ENCODE measurements at regions not wholly inside any gene's neighbourhood (a gene's known extent, or its start where the extent isn't known, plus 50 kb on each side); places are given as distances from the start of the nearest gene placed in this dataset.

- H3K27ac Mint-ChIP-seq = no peak overlapping the region
- ChIA-PET CTCF (no interaction called here), POLR2A (no interaction called here)
- intact Hi-C loops (cut with DNase I, micrococcal nuclease) = no loop called here
- H3K36me3 Mint-ChIP-seq (ENCODE audit: low read depth) = no peaks in the 10 kb centered on the region
- peaks cover 2% of the 10 kb centered on the region for H3K9me3 Mint-ChIP-seq
- Histone ChIP-seq H3K36me3 (ENCODE audit: insufficient read depth, low read length) (no peaks in the 10 kb centered on the region), H3K27ac (ENCODE audit: low read depth in 1 of 2, low read length in 2 of 2) (no peak overlapping the region), H3K27me3 (ENCODE audit: control insufficient read depth in 1 of 2, insufficient read depth in 2 of 2, low read length in 2 of 2) (no peaks in the 10 kb centered on the region), H3K4me3 (ENCODE audit: low read length) (no peak overlapping the region), H3K9me3 (ENCODE audit: control insufficient read depth in 1 of 2, insufficient read depth in 1 of 2, low read length in 2 of 2) (peaks cover 0 to 19% of the 10 kb centered on the region in 2 experiments), H3K4me1 (ENCODE audit: insufficient read depth, low read length) (no peaks in the 10 kb centered on the region)
- DNase-seq (no peak), ATAC-seq (ENCODE audit: poor library complexity) (no peak)
- no peak overlapping the region for H3K4me3 Mint-ChIP-seq
- no peaks in the 10 kb centered on the region for H3K4me1 Mint-ChIP-seq (ENCODE audit: low read depth)
- no peak for TF ChIP-seq CTCF (IDR thresholded peaks at IDR 0.05)
- H3K27me3 Mint-ChIP-seq = no peaks in the 10 kb centered on the region
Measured at GRCh38 chr3:86733257-86733656, 257.7 kb downstream of the VGLL3 start.

- ChIA-PET POLR2A (no interaction called here), CTCF (interaction anchor here (0.7 kb wide), 1 partner anchor 27 kb away, joined by 3 read pairs; no protein-coding TSS in a partner anchor)
- H3K4me3 ChIP-seq (ENCODE audit: low read length) = no peak overlapping the region
- peaks cover 2% of the 10 kb centered on the region for H3K9me3 Mint-ChIP-seq
- no peak for TF ChIP-seq CTCF (IDR thresholded peaks at IDR 0.05)
- H3K9me3 ChIP-seq (ENCODE audit: control insufficient read depth in 1 of 2, insufficient read depth in 1 of 2, low read length in 2 of 2) = peaks cover 0 to 19% of the 10 kb centered on the region in 2 experiments
- H3K4me3 Mint-ChIP-seq = no peak overlapping the region
- H3K27ac Mint-ChIP-seq = no peak overlapping the region
- no peaks in the 10 kb centered on the region for H3K4me1 Mint-ChIP-seq (ENCODE audit: low read depth)
- no peaks in the 10 kb centered on the region for H3K36me3 ChIP-seq (ENCODE audit: insufficient read depth, low read length)
- H3K27ac ChIP-seq (ENCODE audit: low read depth in 1 of 2, low read length in 2 of 2) = no peak overlapping the region
- ATAC-seq (ENCODE audit: poor library complexity) (no peak), DNase-seq (peak in 1 of 14 experiments; percentile 7)
- intact Hi-C loops (cut with DNase I, micrococcal nuclease) = no loop called here
- no peaks in the 10 kb centered on the region for H3K36me3 Mint-ChIP-seq (ENCODE audit: low read depth)
- no peaks in the 10 kb centered on the region for H3K4me1 ChIP-seq (ENCODE audit: insufficient read depth, low read length)
- no peaks in the 10 kb centered on the region for H3K27me3 Mint-ChIP-seq
- H3K27me3 ChIP-seq (ENCODE audit: control insufficient read depth in 1 of 2, insufficient read depth in 2 of 2, low read length in 2 of 2) = no peaks in the 10 kb centered on the region
Measured at GRCh38 chr3:86731501-86731901, 259.4 kb downstream of the VGLL3 start.

DNA sequence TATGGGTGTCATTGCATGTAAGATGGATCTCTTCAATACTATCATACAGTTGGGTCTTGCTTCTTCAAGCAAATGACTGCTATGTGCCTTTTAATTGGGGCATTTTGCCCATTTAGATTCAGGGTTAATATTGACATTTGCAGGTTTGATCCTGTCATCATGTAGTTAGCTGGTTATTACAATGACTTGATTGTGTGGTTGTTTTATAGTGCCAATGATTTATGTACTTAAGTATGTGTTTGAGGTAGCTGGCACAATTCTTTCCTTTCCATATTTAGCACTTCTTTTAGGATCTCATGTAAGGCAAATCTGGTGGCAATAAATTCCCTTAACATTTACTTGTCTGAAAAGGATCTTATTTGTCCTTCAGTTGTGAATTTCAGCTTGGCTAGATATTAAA lies 267.5 kb downstream of the VGLL3 start:
- Mint-ChIP-seq H3K4me3 (no peak overlapping the region), H3K4me1 (ENCODE audit: low read depth) (no peaks in the 10 kb centered on the region), H3K36me3 (ENCODE audit: low read depth) (no peaks in the 10 kb centered on the region), H3K9me3 (peaks cover 3% of the 10 kb centered on the region), H3K27ac (no peak overlapping the region), H3K27me3 (no peaks in the 10 kb centered on the region)
- intact Hi-C loops (cut with DNase I, micrococcal nuclease) = no loop called here
- no peak for DNase-seq
- Histone ChIP-seq H3K27ac (ENCODE audit: low read depth in 1 of 2, low read length in 2 of 2) (no peak overlapping the region), H3K4me1 (ENCODE audit: insufficient read depth, low read length) (no peaks in the 10 kb centered on the region), H3K27me3 (ENCODE audit: control insufficient read depth in 1 of 2, insufficient read depth in 2 of 2, low read length in 2 of 2) (no peaks in the 10 kb centered on the region), H3K9me3 (ENCODE audit: control insufficient read depth in 1 of 2, insufficient read depth in 1 of 2, low read length in 2 of 2) (peaks cover 0 to 10% of the 10 kb centered on the region in 2 experiments), H3K4me3 (ENCODE audit: low read length) (no peak overlapping the region), H3K36me3 (ENCODE audit: insufficient read depth, low read length) (no peaks in the 10 kb centered on the region)
- POLR2A ChIA-PET = no interaction called here
- CTCF ChIA-PET = no interaction called here
- ATAC-seq (ENCODE audit: poor library complexity) = no peak
- TF ChIP-seq CTCF (IDR thresholded peaks at IDR 0.05) = no peak

Data from CD4-positive, alpha-beta T cell (primary cell).